Left ventricle myocardium inferior (tissue), 1 donor: ENCODE measurements at regions not wholly inside any gene's neighbourhood (a gene's known extent, or its start where the extent isn't known, plus 50 kb on each side); places are given as distances from the start of the nearest gene placed in this dataset.

ENCODE experiments used
- DNase-seq: peaks from one replicate; pipeline ENCODE4 v3.0.0-alpha.2; 2020
- H3K27ac ChIP-seq: fragments of 200-600 bp; replicated peaks from 2 replicates; pipeline ENCODE4 v1.8.0; 2021
- H3K27me3 ChIP-seq: fragments of 200-600 bp; 2 replicates; pipeline ENCODE4 v1.8.0; 2021; ENCODE audit warnings: low read depth
- H3K36me3 ChIP-seq: fragments of 200-600 bp; 2 replicates; pipeline ENCODE4 v1.8.0; 2021
- H3K4me1 ChIP-seq: fragments of 200-600 bp; 2 replicates; pipeline ENCODE4 v1.8.0; 2021
- H3K4me3 ChIP-seq: fragments of 200-600 bp; 2 replicates; pipeline ENCODE4 v1.8.0; 2021; ENCODE audit warnings: mild to moderate bottlenecking, moderate library complexity
- H3K9me3 ChIP-seq: fragments of 200-600 bp; replicated peaks from 2 replicates; pipeline ENCODE4 v1.8.0; 2021
- CTCF ChIP-seq: fragments of 200-600 bp; IDR thresholded peaks from 2 replicates; pipeline ENCODE4 v1.8.0; 2021; ENCODE audit warnings: antibody characterized with exemption, mild to moderate bottlenecking, borderline replicate concordance
- intact Hi-C: fragments of 100-400 bp; cut with micrococcal nuclease; formaldehyde crosslinking; loops from one replicate; pipeline ENCODE4 v1.11.0; 2022
- donor health status: DM: no; HTN: yes; CAD: no; lungs with severe emphysema.

GRCh38 chr1:194809215-194809614, 1622.8 kb upstream of the B3GALT2 start:
- no peak overlapping the region for H3K27ac ChIP-seq

GRCh38 chr1:194807530-194808220, 1621.3 kb upstream of the B3GALT2 start:
- Histone ChIP-seq H3K9me3 (no peaks in the 10 kb centered on the region), H3K4me3 (no peak overlapping the region), H3K36me3 (no peaks in the 10 kb centered on the region), H3K27ac (no peak overlapping the region), H3K27me3 (no peaks in the 10 kb centered on the region), H3K4me1 (peaks cover 12% of the 10 kb centered on the region)
- intact Hi-C loops: no loop called here
- TF ChIP-seq CTCF: no peak
- no peak for DNase-seq

More at GRCh38 chr1:194809215-194809614, 1622.8 kb upstream of the B3GALT2 start:
- H3K36me3 ChIP-seq: no peaks in the 10 kb centered on the region
- no peak for TF ChIP-seq CTCF
- peaks cover 12% of the 10 kb centered on the region for H3K4me1 ChIP-seq
- no peaks in the 10 kb centered on the region for H3K9me3 ChIP-seq
- no peak overlapping the region for H3K4me3 ChIP-seq
- intact Hi-C loops: no loop called here
- no peaks in the 10 kb centered on the region for H3K27me3 ChIP-seq
- no peak for DNase-seq

- DNase-seq: no peak
- Histone ChIP-seq H3K4me1 (no peaks in the 10 kb centered on the region), H3K27ac (no peak overlapping the region), H3K36me3 (no peaks in the 10 kb centered on the region), H3K27me3 (no peaks in the 10 kb centered on the region), H3K9me3 (no peaks in the 10 kb centered on the region), H3K4me3 (no peak overlapping the region)
- intact Hi-C loops: no loop called here
- TF ChIP-seq CTCF: no peak
Measured at GRCh38 chr1:194802572-194802971, 1616.2 kb upstream of the B3GALT2 start.

GRCh38 chr1:194795917-194796593, 1609.6 kb upstream of the B3GALT2 start:
- no peak for TF ChIP-seq CTCF
- H3K27me3 ChIP-seq: no peaks in the 10 kb centered on the region
- no peaks in the 10 kb centered on the region for H3K9me3 ChIP-seq
- DNase-seq: no peak
- intact Hi-C loops: no loop called here
- no peaks in the 10 kb centered on the region for H3K4me1 ChIP-seq
- H3K27ac ChIP-seq: no peak overlapping the region
- H3K36me3 ChIP-seq: no peaks in the 10 kb centered on the region
- H3K4me3 ChIP-seq: no peak overlapping the region

- Histone ChIP-seq H3K36me3 (no peaks in the 10 kb centered on the region), H3K4me1 (no peaks in the 10 kb centered on the region), H3K9me3 (no peaks in the 10 kb centered on the region), H3K27ac (no peak overlapping the region), H3K27me3 (no peaks in the 10 kb centered on the region), H3K4me3 (no peak overlapping the region)
- intact Hi-C loops: no loop called here
- no peak for DNase-seq
- no peak for TF ChIP-seq CTCF
Measured at GRCh38 chr1:194787001-194787400, 1600.6 kb upstream of the B3GALT2 start.
